ENCODE measurements at regions not wholly inside any gene's neighbourhood (a gene's known extent, or its start where the extent isn't known, plus 50 kb on each side); places are given as distances from the start of the nearest gene placed in this dataset.
"Not testable (repeated sequence)": the region's sequence is repeated elsewhere in the genome, so short reads cannot be mapped to it uniquely, and the experiment has no call there.

DNA sequence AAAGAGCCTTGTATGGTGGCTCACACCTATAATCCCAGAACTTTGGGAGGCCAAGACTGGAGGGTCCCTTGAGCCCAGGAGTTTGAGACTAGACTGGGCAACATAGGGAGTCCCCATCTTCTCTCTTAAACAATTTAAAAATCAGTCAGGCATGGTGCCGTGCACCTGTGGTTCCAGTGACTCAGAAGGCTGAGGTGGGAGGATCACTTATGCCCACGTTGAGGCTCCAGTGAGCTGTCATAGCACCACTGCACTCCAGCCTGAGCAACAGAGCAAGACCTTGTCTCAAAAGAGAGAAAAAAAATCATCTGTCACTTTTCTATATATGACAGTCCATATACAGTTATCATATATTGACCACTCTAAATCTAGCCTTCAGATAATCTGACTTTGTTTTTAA lies 658.3 kb downstream of the LTN1 start:
- DNase-seq: no peak

DNA sequence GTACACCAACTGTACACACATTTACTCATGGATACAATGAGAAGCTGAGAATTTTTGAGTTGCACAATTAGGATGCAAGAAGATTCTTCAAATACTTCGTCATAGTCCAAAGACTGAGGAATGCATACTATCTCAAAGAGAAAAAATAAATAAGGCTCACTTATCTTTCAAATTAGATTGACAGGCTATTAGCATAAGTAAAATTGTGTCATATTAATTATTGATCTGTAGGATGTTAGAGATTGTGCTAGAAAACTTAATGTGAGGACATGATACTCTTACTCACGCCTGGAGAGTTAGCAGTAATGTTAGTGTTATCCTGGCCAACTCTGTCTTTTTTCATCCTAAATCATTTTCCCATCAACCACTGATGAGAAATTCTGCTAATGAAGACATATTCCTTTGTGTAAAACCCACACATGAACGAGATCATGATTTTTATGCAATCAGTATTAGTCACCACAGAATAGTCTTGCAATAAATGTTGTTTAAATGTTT lies 659.0 kb downstream of the LTN1 start:
- DNase-seq: no peak

DNA sequence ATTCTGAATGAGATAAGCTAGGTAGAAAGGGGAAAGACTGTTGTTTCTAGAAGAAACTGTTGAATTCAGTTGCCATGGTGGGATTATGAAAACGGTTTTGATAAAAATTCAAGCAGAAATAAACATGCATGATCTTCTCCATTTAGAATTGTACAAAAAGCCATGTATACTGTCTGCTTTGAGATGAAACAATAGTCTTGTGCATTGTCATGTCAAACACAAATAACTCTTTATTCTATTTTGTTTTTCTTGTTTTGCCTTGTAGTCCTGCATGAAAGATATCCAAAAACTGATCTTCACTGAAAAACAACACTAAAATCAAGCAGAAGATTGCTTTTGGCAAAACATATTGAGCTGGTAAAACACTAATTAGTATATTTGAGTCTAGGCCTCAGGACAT lies 659.9 kb downstream of the LTN1 start:
- no peak for DNase-seq

DNA sequence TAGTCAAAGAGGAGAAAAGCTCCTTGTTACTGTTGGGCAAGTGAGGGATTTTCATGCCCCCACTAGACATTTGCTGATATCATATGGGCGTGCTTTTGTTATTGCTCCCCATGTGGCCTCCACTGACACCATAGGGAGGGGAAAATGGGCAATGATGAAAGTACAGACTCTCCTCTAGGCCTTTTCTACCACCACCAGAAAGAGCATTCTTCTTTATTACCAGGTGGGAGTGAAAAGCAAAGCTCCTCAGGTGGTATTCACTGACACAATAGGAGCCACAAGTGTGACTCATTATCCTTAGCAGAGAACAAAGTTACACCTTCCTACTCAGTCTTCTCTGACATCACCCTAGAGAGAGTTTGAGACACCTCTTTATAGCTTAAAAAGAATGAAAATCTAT lies 667.1 kb downstream of the LTN1 start:
- peak; percentile 41 for DNase-seq

DNA sequence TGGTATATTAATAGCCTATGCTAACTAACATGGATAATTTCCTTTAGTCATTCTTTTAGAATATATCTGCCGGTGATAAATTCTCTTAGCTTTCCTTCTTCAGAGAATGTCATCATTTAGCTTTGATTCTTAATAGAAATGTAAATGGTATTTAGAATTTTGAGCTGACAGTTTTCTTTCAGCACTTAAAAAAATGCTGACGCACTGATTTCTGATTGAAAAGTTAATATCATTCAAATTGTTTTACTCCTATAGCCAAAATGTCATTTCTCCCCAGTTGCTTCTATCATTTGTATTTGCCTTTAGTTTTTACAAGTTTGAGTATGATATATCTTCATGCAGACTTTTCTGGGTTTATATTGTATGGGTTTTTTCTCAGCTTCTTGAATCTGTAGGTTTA lies 668.0 kb downstream of the LTN1 start:
- DNase-seq: no peak

DNA sequence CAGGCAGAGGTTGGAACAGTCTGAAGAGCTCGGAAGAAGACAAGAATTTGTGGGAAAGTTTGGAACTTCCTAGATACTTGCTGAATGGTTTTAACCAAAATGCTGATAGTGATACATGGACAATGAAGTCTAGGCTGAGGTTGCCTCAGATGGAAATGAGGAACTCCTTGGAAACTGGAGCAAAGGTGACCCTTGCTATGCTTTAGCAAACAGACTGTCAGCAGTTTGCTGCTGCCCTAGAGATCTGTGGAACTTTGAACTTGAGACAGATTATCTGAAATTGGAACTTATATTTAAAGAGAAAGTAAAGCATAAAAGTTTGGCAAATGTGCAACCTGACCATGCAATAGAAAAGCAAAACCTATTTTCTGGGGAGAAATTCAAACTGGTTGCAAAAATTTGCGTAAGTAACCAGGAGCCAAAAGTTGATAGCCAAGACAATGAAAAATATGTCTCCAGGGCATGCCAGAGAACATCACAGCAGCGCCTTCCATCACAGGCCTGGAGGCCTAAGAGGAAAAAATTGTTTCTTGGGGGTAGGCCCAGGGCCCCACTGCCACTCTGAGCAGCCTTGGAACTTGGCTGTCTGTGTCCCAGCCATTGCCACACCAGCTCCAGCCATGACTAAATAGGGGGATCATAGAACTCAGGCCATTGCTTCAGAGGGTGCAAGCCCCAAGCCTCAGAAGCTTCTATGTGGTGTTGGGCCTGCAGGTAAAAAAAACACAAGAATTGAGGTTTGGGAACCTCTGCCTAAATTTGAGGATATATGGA lies 675.3 kb downstream of the LTN1 start:
- DNase-seq: no peak

DNA sequence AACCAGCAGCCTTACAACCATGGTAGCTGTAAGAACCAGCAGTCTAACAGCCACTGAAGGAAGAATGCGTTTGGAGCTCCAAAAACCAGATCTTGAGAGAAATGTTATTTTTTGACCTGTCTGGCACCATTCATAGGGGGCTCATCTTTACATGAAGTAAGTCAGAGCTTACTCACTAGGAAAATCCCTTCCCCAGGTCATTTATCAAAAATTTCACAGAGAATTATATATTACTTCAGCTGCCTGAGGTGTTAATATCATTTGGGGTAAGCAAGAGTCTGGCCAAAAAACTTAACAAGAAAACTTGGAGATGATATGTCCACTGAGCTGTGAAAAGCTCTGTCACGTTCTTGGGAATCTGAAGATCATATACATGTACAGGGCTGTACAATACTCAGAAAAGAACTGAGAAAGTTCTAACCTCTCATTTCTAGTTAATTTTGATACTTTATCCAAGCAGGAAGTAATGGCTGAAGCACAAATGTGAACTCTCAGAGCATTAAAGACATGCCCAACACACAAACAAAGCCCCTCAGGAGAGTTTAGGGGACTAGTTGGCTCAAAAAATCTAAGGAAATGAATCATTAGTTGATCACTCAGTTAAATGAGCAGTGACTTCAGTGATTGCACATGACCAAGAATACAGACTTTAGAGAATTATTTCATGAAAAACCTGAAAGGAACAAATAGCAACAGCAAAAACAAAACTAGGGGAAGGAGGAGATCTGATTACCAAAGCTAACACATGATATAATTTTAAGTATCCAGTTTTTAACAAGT lies 681.1 kb downstream of the LTN1 start:
- DNase-seq: no peak

DNA sequence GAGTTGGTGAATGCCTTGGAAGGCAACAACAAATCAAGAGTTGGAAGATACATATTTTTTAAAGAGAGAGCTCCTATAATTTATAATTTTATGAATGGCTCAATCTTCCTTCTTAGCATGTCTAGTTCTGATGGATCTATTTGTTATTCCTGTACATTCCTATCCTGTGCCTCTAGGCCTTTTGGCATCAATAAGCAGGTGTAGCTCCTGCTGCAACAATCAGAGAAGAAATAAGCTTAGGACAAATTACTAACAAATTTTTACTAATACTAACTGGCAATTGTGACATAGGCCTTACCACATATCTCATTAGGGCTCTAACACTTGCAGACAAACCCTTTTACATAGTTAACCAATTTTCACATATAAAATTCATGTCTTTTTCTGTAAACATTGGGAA lies 682.0 kb downstream of the LTN1 start:
- no peak for DNase-seq

DNA sequence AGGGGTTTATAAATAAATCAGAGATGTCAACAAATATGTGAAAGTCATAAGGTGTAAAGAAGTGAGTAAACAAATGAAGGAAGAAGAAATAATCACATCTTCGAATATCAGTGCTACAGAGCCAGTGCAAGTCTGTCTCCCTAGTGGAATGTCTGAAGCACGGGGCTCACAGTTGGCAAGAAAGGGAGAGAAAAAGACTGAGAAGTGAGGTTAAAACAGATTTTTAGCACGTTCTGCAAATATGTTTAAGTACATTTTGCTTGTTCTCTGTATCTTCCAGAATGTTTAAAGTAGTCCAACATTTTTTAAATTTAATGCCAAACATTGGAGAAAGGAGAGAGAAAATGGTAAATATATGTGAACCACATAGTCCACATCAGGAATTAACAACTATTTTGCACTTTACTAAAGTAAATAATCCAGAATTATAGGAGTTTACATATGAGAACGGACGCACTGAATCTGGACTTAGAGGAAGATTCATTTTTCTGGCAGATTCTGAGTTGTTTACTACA lies 682.4 kb downstream of the LTN1 start:
- DNase-seq: no peak

DNA sequence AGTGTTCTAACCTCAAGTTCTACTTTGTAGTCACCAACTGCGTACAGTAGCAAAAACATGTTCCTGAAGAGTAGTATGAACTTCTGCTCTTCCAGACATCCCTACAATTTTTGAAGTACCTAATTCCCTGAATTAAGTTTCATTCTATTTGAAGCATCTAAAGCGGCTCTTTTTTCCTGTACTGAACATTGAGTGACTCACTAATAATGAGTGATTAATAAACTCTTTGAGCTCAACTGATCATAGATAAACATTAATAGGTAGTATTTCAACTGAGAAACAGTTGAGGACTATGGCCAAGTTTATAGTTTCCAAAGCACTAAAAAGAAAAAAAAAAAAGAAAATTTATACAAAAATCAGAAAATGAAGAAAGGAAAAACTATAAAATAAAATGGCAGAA lies 683.1 kb downstream of the LTN1 start:
- DNase-seq: no peak

DNA sequence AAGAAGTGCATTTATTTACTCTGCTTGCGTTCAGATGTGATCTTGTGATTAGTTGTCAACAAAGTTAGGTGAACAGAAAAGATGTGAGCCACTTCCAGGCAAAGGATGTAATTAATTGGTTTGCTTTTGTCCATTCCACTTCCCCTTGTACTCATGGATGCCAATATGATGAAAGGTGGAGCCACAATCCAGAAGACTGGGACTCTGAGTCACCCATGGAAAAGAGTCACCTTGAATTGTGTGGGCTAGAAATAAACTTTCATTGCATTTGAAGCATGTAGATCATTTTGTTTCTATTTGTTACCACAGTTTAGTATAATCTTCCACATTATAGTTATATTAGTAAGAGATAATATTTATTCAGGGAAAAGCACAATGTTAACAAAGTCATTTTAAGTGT lies 684.2 kb downstream of the LTN1 start:
- no peak for DNase-seq

DNA sequence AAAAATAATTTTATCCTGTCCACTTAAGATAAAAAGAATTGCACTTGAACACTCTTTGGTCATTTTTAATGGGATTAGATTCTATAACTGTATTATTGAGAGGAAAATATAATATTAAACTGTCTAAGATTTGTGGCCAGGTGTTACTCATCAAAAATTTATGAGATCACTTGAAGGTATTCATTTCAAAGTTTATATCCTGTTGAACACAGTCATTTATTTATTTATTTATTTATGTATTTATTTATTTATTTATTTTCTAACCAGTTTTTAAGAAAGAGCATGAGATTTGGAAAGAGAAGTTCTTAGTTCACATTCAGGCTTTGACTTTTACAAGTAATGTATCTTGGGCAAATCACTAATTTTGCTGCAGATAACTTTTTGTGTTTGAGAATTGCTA lies 692.7 kb downstream of the LTN1 start:
- DNase-seq: no peak

DNA sequence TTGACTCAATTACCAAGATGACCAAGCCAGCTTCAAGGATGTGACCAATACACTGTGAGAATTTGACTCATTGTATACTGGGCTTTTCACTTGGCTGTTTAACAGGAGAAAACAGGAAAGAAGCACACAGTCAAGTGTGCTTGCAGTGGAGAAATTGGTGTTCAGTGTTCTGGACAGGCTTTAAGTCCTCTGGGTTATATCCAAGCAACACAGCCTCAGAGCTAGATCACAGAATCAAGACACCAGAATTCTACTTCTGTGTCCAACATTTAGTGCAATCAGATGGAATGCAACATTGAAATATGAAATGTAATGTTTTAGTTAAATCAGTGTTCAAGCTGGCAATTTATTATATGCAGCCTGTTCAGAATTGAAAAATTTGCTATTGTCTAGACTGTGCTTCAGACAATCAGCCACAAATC lies 694.4 kb downstream of the LTN1 start:
- DNase-seq: no peak

DNA sequence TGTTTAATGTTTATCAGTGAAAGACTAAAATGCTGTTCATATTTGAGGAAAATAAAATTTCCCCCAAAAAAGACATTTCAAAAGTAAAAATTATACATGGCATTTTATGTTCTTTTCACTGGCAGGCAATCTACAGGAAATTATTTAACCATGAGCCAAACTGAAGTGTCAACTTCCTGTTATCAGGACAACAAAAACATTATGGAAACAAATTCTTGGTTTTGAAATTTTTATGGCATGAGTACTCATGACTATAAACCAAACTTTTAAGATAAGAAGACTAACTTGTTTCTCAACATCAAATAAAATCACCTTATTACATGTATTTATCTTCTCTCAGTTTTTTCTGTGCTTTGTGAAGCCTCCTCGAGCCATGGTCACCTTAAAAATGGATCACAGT lies 698.6 kb downstream of the LTN1 start:
- no peak for DNase-seq

DNA sequence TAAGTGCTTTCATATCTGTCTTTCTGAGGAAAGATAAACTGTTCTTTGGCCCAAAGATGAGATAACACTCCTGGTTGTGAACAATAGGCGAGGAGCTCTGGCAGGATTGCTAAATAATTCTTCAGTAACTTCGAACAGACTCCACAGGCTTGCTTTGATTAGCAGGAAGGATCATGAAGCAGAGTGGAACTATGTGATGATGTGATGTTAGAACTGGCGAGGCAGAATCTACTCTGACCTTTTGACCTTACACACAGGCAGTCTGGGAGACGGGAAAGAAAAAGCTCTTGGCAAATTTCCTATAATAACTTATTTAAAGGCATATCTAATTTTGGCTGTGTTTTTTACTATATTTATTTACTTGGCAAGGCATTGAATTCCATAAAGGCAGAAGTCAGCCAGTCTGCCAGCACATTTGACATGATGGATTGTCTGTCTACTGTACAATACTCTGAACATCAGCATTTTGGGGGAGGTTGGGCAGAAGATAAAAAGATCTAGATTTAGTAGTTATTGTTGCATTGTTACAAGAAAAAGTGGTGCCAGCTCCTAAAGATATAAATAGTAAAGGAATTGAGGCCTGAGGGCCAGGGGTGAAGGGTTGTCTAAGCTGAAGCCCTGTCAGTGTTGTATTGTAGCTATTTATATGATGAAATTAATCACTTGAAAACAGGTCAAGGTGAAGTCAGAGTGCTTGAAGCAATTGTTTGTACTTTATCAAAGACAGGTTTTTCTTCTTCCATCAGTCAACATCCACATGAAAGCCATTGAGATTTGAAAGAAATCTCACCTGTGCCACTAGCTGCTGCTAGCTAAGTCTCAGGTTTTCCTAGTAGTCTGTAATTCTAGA lies 708.8 kb downstream of the LTN1 start:
- no peak for DNase-seq

DNA sequence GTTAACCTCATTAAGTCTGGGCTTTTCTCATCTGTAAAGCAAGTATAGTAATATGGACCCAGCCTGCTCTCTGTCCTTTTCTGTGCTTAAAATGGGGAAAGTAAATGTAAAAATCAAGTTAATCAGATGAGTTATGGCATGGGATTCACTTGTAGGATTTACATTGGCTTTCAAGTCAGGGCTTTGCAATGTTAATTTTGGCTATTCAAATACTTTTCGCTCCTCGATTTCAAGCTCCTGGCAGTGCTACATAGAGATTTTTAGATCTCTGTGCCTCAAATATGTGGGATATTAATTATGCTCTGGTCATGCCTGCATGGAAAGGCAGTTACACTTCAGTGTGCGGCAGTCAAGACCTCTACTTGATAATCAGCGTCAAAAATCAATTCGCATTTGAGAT lies 709.8 kb downstream of the LTN1 start:
- DNase-seq: no peak

DNA sequence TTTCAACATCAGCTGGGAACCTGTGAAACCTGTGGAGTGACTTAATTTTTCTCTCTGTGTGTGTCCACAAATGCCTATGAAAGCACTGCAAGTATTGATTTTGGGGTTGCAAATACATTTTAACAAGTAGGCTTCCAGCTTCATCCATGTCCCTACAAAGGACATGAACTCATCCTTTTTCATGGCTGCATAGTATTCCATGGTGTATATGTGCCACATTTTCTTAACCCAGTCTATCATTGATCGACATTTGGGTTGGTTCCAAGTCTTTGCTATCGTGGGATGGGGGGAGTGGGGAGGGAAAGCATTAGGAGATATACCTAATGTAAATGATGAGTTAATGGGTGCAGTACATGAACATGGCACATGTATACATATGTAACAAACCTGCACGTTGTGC lies 711.3 kb downstream of the LTN1 start:
- DNase-seq: not testable (repeated sequence)

DNA sequence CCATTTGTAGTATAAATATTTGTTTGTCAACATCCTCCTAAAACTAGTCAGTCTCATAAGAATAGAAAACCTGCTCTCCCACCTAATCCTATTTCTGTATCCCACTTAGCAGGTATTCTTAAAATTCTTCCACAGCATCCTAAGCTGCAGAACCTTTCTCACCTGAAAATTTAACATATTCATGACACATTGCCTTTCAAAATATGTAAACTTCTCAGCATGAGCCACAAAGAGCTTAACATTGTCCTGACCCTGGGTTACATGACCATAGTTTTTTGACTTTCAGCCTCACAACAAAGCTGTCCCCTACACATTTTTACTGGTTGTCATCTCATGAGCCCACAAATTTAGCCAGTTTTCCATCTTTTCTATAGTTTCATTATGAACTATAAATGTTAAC lies 712.1 kb downstream of the LTN1 start:
- no peak for DNase-seq

DNA sequence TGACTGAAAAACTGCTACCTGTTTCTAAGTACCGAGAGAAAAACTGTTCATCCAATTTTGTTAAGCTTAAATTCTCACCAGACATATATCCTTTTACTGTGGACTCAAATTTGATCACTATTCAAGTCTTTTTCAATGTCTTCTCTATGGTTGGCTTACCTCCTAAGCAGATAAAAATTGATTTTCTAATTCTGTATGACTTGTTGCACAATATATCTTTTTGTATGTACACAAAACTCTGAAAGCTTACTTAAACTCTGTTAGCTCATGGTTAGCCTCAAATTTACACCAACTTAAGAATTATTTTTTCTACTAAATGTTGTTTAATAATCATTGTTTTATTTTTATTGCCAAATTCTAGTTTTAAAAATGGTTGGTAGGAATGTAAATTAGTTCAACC lies 715.4 kb downstream of the LTN1 start:
- no peak for DNase-seq

DNA sequence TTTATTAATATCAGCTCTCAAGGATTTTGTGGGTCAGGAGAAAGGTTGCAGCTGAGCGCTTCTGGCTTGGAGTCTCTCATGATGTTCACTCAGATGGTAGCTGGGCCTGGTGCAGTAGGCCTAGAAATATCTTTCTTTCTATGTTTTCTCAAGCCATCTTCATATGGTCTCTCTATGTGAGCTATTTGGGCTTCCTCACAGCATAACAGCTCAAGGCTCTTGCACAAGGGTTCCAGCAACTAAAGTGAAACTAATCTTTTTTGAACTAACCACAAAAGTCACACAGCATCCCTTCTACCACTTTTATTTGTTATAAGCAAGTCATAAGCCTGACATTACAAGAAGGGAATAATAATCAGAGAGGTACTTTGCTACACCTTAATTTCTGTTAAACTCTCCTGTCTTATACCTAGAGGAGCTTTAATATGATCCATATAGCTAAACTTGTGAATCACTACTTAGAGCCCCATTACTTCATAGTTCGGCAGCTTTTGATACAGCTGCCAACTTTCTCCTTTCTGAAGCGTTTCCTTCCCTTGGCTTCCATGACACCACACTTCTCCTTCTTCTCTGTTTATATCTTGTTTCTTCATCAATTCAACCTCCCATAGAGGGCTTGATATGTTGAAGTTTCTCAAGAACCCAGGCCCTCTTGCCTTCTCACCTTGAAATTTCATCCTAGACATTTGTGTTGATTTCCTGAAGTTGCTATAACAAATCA lies 720.2 kb downstream of the LTN1 start:
- no peak for DNase-seq

DNA sequence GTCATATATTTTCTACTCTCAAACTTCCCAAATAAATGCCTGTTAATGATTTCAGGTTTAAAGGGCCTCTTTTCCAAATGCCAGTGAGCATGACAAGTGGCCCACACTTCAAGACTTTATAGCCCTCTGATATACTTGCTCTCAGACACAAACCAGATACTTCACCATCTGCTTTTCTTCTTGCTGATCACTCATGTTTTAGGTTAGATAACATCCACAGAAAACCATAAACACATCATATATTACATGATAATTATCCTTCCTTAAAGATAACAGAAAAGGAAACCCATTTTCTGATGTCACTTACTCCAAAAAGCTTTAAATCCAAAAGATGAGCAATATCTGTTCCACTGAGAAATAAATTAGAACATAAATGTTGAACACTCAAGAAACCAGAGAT lies 723.5 kb downstream of the LTN1 start:
- DNase-seq: no peak

DNA sequence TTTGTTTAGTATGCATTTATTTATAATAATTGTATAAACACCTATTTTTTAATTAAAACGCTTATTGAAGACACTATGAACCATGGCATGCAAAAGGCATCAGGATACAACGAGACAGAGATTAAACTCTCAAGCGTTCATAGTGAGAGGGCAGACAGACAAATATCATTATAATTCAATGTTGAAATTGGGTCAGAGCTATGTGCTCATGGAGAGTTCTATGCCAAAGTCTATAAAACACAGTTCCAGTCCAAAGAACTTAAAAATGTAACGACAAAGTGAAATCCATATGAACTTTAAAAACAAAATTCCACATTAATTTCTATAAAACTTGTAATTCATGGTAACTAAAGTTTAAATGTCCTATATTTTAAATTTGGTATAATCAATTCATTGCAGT lies 724.0 kb downstream of the LTN1 start:
- DNase-seq: no peak

DNA sequence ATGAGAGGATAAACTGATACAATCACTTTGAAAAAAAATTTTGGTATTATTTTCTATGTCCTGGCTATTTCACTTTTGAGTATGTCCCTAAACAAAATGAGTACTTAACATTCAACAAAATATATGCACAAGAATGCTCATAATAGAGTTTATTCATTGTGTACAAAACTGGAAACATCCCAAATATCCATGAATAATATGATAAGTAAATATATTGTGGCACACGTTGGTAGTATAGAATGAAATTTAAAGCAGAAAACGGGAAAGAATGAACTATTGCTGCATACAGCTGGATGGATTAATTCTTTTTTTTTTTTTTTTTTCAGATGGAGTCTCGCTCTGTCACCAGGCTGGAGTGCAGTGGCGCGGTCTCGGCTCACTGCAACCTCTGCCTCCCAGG lies 725.2 kb downstream of the LTN1 start:
- DNase-seq: no peak

Measured in NCI-H524 treated with DMSO at 0.1 percent for 48 hours (cell line).